ENCODE measurements at regions not wholly inside any gene's neighbourhood (a gene's known extent, or its start where the extent isn't known, plus 50 kb on each side); places are given as distances from the start of the nearest gene placed in this dataset.

- H3K4me3 ChIP-seq (ENCODE audit: low read depth, low read length), result no peak overlapping the region
- no CpG with 5 or more reads among the region's 2 CpGs for WGBS (ENCODE audit: extremely low coverage, insufficient coverage, insufficient read length)
- no peak overlapping the region for H2AFZ ChIP-seq (ENCODE audit: insufficient read depth, low read length, poor library complexity)
- H3K27ac ChIP-seq (ENCODE audit: low read depth, low read length), result no peak overlapping the region
- no peak overlapping the region for H2BK12ac ChIP-seq (ENCODE audit: low read length)
- no peak overlapping the region for H2BK5ac ChIP-seq (ENCODE audit: low read depth, low read length, poor library complexity)
- H2BK120ac ChIP-seq (ENCODE audit: insufficient read depth, low read length, poor library complexity), result no peak overlapping the region
- no peak overlapping the region for H3K9ac ChIP-seq (ENCODE audit: low read length)
- H4K12ac ChIP-seq (ENCODE audit: low read depth, low read length), result no peak overlapping the region
- no peak overlapping the region for H3K18ac ChIP-seq (ENCODE audit: low read length)
- H3K36me3 ChIP-seq (ENCODE audit: control insufficient read depth in 1 of 2, insufficient read depth in 2 of 2, low read length in 2 of 2), result no peaks in the 10 kb centered on the region
- H4K91ac ChIP-seq (ENCODE audit: low read depth, low read length), result no peak overlapping the region
- no peak overlapping the region for H3K4ac ChIP-seq (ENCODE audit: low read depth, low read length)
- H2AK5ac ChIP-seq (ENCODE audit: low read length), result no peak overlapping the region
- no peaks in the 10 kb centered on the region for H3K79me2 ChIP-seq (ENCODE audit: control insufficient read depth, insufficient read depth, low read length, poor library complexity)
- H3K4me2 ChIP-seq (ENCODE audit: low read length), result no peak overlapping the region
- no peaks in the 10 kb centered on the region for H3K79me1 ChIP-seq (ENCODE audit: low read length)
- H3K4me1 ChIP-seq (ENCODE audit: control insufficient read depth in 1 of 2, insufficient read depth in 2 of 2, low read length in 2 of 2), result no peaks in the 10 kb centered on the region
- H4K8ac ChIP-seq (ENCODE audit: low read depth, low read length), result no peak overlapping the region
- no peak overlapping the region for H3K14ac ChIP-seq (ENCODE audit: low read length)
- no peaks in the 10 kb centered on the region for H3K27me3 ChIP-seq (ENCODE audit: insufficient read depth, low read length)
- H3K23ac ChIP-seq (ENCODE audit: low read length), result peak overlapping the region; percentile 23
- H3K9me3 ChIP-seq (ENCODE audit: insufficient read depth, low read depth, low read length), result no peaks in the 10 kb centered on the region
- DNase-seq, result no peak
These were observed 1246.4 kb upstream of the CDH9 start for GRCh38 chr5:28284788-28285187.

DNA sequence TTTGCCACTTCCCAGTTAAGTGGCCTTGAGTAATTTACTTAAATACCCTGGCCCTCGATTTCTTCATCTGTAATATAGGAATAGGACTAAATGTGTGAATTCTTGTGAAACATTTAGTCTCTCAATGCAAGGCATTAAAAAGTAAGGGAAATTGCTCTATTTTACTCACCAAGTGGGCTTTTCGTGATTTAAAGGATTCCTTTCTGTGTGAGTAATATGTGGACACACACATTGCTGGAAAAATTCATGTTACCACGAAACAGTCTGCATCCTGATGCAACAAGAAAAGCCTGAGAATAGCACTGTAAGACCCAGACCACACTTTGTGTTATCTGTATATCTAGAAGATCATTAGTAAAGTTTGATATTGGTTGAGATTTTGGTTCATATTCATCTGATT is 1243.0 kb upstream of the CDH9 start:
- Histone ChIP-seq H3K4me3 (ENCODE audit: low read depth, low read length) (no peak overlapping the region), H3K27ac (ENCODE audit: low read depth, low read length) (no peak overlapping the region)

GRCh38 chr5:28275931-28276330 is 1237.5 kb upstream of the CDH9 start:
- no peak overlapping the region for H2BK5ac ChIP-seq (ENCODE audit: low read depth, low read length, poor library complexity)
- no peak overlapping the region for H4K91ac ChIP-seq (ENCODE audit: low read depth, low read length)
- no peak overlapping the region for H4K12ac ChIP-seq (ENCODE audit: low read depth, low read length)
- H3K4me3 ChIP-seq (ENCODE audit: low read depth, low read length), result no peak overlapping the region
- H3K27ac ChIP-seq (ENCODE audit: low read depth, low read length), result no peak overlapping the region
- no peaks in the 10 kb centered on the region for H3K27me3 ChIP-seq (ENCODE audit: insufficient read depth, low read length)
- peaks cover 0 to 2% of the 10 kb centered on the region in 2 experiments for H3K4me1 ChIP-seq (ENCODE audit: control insufficient read depth in 1 of 2, insufficient read depth in 2 of 2, low read length in 2 of 2)
- H3K79me2 ChIP-seq (ENCODE audit: control insufficient read depth, insufficient read depth, low read length, poor library complexity), result no peaks in the 10 kb centered on the region
- no peak overlapping the region for H2AK5ac ChIP-seq (ENCODE audit: low read length)
- no peak overlapping the region for H3K4ac ChIP-seq (ENCODE audit: low read depth, low read length)
- no peaks in the 10 kb centered on the region for H3K9me3 ChIP-seq (ENCODE audit: insufficient read depth, low read depth, low read length)
- H4K8ac ChIP-seq (ENCODE audit: low read depth, low read length), result no peak overlapping the region
- no peak overlapping the region for H3K23ac ChIP-seq (ENCODE audit: low read length)
- H3K14ac ChIP-seq (ENCODE audit: low read length), result no peak overlapping the region
- WGBS (ENCODE audit: extremely low coverage, insufficient coverage, insufficient read length), result no CpG with 5 or more reads among the region's 4 CpGs
- H2AFZ ChIP-seq (ENCODE audit: insufficient read depth, low read length, poor library complexity), result no peak overlapping the region
- no peak overlapping the region for H3K9ac ChIP-seq (ENCODE audit: low read length)
- H3K18ac ChIP-seq (ENCODE audit: low read length), result no peak overlapping the region
- H3K36me3 ChIP-seq (ENCODE audit: control insufficient read depth in 1 of 2, insufficient read depth in 2 of 2, low read length in 2 of 2), result no peaks in the 10 kb centered on the region
- DNase-seq, result peak; percentile 15 to 37
- H2BK12ac ChIP-seq (ENCODE audit: low read length), result no peak overlapping the region
- H2BK120ac ChIP-seq (ENCODE audit: insufficient read depth, low read length, poor library complexity), result no peak overlapping the region
- H3K4me2 ChIP-seq (ENCODE audit: low read length), result peak overlapping the region; percentile 16
- H3K79me1 ChIP-seq (ENCODE audit: low read length), result no peaks in the 10 kb centered on the region

More for the DNA sequence above, 1243.0 kb upstream of the CDH9 start:
- H2BK5ac ChIP-seq (ENCODE audit: low read depth, low read length, poor library complexity), result no peak overlapping the region
- H3K4me2 ChIP-seq (ENCODE audit: low read length), result no peak overlapping the region
- no peak overlapping the region for H2AFZ ChIP-seq (ENCODE audit: insufficient read depth, low read length, poor library complexity)
- no peak overlapping the region for H4K91ac ChIP-seq (ENCODE audit: low read depth, low read length)
- no peak overlapping the region for H3K9ac ChIP-seq (ENCODE audit: low read length)
- no peaks in the 10 kb centered on the region for H3K4me1 ChIP-seq (ENCODE audit: control insufficient read depth in 1 of 2, insufficient read depth in 2 of 2, low read length in 2 of 2)
- H2AK5ac ChIP-seq (ENCODE audit: low read length), result no peak overlapping the region
- no peak overlapping the region for H3K18ac ChIP-seq (ENCODE audit: low read length)
- H3K79me2 ChIP-seq (ENCODE audit: control insufficient read depth, insufficient read depth, low read length, poor library complexity), result no peaks in the 10 kb centered on the region
- H3K9me3 ChIP-seq (ENCODE audit: insufficient read depth, low read depth, low read length), result no peaks in the 10 kb centered on the region
- no peak overlapping the region for H4K8ac ChIP-seq (ENCODE audit: low read depth, low read length)
- no peak overlapping the region for H3K4ac ChIP-seq (ENCODE audit: low read depth, low read length)
- no peak overlapping the region for H3K23ac ChIP-seq (ENCODE audit: low read length)
- no peaks in the 10 kb centered on the region for H3K27me3 ChIP-seq (ENCODE audit: insufficient read depth, low read length)
- H2BK12ac ChIP-seq (ENCODE audit: low read length), result no peak overlapping the region
- H3K14ac ChIP-seq (ENCODE audit: low read length), result no peak overlapping the region
- WGBS (ENCODE audit: extremely low coverage, insufficient coverage, insufficient read length), result no CpG with 5 or more reads among the region's 3 CpGs
- no peaks in the 10 kb centered on the region for H3K79me1 ChIP-seq (ENCODE audit: low read length)
- DNase-seq, result peak in 1 of 2 donors; percentile 17
- no peak overlapping the region for H2BK120ac ChIP-seq (ENCODE audit: insufficient read depth, low read length, poor library complexity)
- no peak overlapping the region for H4K12ac ChIP-seq (ENCODE audit: low read depth, low read length)
- H3K36me3 ChIP-seq (ENCODE audit: control insufficient read depth in 1 of 2, insufficient read depth in 2 of 2, low read length in 2 of 2), result no peaks in the 10 kb centered on the region

- Histone ChIP-seq H3K4me1 (ENCODE audit: control insufficient read depth in 1 of 2, insufficient read depth in 2 of 2, low read length in 2 of 2) (no peaks in the 10 kb centered on the region), H3K4ac (ENCODE audit: low read depth, low read length) (no peak overlapping the region), H4K12ac (ENCODE audit: low read depth, low read length) (no peak overlapping the region), H3K18ac (ENCODE audit: low read length) (no peak overlapping the region), H2AK5ac (ENCODE audit: low read length) (no peak overlapping the region), H2BK12ac (ENCODE audit: low read length) (no peak overlapping the region), H3K79me1 (ENCODE audit: low read length) (no peaks in the 10 kb centered on the region), H4K8ac (ENCODE audit: low read depth, low read length) (no peak overlapping the region), H3K9ac (ENCODE audit: low read length) (no peak overlapping the region), H3K27ac (ENCODE audit: low read depth, low read length) (no peak overlapping the region), H3K36me3 (ENCODE audit: control insufficient read depth in 1 of 2, insufficient read depth in 2 of 2, low read length in 2 of 2) (no peaks in the 10 kb centered on the region), H3K79me2 (ENCODE audit: control insufficient read depth, insufficient read depth, low read length, poor library complexity) (no peaks in the 10 kb centered on the region), H2AFZ (ENCODE audit: insufficient read depth, low read length, poor library complexity) (no peak overlapping the region), H3K14ac (ENCODE audit: low read length) (no peak overlapping the region), H3K9me3 (ENCODE audit: insufficient read depth, low read depth, low read length) (no peaks in the 10 kb centered on the region), H2BK5ac (ENCODE audit: low read depth, low read length, poor library complexity) (no peak overlapping the region), H3K23ac (ENCODE audit: low read length) (no peak overlapping the region), H4K91ac (ENCODE audit: low read depth, low read length) (no peak overlapping the region), H3K4me3 (ENCODE audit: low read depth, low read length) (no peak overlapping the region), H3K27me3 (ENCODE audit: insufficient read depth, low read length) (no peaks in the 10 kb centered on the region), H2BK120ac (ENCODE audit: insufficient read depth, low read length, poor library complexity) (no peak overlapping the region), H3K4me2 (ENCODE audit: low read length) (no peak overlapping the region)
- no peak for DNase-seq
- no CpG with 5 or more reads among the region's 5 CpGs for WGBS (ENCODE audit: extremely low coverage, insufficient coverage, insufficient read length)
These were observed 1231.6 kb upstream of the CDH9 start for GRCh38 chr5:28269978-28270377.
